Amygdala (tissue), 56 donors: ENCODE measurements at regions not wholly inside any gene's neighbourhood (a gene's known extent, or its start where the extent isn't known, plus 50 kb on each side); places are given as distances from the start of the nearest gene placed in this dataset.

Experiments used
- DNase-seq, 56 donors: peaks; one replicate each; lab custom pipeline; 2025; lab: John Stamatoyannopoulos, UW

DNA sequence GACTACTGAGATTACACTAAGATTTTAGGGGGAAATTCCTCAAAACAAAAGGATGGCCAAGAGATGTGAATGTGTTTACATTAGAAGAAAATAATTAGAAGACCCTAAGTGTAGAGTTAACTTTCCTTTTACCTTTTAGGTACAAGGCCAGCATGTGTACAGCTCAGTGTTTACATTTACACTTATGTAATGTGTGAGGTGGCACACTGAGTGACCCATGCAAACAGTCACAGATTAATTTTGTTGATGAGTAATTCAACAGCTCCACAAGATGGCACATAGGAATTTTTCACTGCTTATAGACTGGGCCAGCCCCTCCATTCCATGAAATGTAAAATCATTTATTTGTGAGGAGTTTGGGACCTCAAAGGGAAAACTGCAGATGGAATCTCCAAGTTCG is 90.1 kb upstream of the SLC12A2 start:
- no peak for DNase-seq

DNA sequence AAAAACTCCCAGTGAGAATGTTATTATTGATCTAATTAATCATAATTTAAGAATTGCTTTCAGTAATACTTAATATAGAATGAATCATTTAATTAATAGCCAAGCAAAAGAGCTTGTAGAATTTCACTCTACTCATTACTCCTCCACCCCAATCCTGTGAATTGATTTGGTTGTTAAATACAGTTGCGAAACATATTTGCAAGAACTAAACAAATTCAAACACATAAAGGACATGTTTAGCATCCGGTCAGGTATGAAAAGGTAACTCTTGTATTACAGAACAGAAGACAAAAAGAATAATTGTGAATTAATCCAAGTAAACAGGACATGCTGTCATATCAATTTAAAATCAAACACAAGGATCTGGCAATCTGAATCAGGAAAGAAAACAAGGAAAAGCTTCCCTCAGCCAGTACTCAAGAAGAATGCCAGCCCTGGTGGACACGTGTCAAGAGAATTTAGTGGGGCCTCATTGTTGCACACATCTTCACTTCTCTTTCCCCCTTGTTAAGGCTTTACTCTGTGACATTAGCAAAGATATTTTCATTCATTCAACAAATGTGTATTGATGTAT is 89.4 kb upstream of the SLC12A2 start:
- DNase-seq: no peak

DNA sequence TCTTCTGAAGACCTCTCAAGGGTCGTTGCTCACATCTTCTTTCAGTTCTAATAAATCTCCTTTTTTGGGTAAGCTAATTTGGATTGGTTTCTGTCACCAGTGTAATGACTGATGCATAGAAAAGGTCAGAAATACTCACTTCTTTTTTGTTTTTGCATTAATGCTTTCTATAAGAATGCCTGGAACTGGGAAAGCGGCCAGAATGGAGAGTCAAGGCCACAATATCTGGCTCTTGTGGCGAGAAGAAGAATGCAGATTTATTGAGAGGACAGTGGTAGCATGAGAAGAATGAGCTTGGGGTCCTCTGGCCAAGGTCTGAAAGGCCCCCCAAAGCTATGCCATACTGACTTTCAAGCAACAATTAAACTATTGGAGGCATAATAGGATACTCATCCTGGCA is 88.0 kb upstream of the SLC12A2 start:
- DNase-seq: no peak

DNA sequence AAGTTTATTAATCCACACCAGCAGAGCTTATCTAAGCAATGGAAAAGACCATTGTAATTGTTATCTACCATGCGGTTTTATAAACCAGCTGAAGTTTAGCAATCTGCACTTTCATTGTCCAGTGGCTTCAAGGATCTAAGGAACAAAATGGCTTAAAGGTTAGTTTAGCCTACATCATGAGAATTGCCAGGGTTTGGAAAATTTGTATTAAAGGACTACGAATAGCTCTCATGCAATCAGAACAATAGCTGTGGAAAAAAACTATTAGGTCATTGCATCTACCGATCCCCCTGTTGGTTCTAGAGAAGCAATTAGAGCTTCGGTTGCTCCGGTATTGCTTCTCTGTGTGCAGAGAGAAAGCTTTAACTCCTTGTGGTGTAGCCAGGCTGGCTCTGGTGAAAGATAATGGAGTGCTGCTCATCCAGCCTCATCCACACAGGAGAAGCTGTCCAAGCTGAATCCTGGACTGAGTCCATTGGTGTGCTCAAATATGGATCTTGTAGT is 86.3 kb upstream of the SLC12A2 start:
- peak in 2 of 56 donors; percentile 10 to 11 for DNase-seq

DNA sequence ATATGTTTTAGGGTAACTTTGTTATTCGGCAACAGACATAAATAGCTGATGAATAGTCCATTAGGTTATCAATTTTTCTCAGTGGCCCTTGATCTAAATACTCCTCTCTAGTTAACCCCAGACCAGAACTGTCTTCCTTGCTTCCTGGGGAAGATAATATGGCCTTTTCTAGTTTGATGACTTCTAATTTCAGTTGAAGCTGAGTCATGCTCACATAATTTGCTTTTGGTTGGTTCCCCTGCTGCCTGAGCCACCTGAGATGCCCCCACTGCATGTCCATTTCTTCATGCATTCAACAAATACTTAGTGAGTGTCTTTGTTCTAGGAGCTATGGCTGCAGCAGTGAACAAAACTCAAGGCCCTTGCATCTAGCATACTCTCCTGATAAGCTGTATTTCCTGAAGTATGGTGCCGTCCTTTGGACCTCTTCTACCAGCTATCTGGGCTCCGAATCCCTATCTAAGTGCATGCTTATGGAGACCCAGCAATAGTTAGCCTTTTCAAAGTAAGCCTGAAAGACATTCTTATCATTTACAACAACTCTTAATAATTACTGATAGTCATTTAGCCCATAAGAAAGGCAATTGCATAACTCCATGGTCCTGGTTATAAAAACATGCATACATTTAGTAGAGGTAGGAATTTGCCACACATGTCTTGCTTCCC is 84.5 kb upstream of the SLC12A2 start:
- DNase-seq: no peak

DNA sequence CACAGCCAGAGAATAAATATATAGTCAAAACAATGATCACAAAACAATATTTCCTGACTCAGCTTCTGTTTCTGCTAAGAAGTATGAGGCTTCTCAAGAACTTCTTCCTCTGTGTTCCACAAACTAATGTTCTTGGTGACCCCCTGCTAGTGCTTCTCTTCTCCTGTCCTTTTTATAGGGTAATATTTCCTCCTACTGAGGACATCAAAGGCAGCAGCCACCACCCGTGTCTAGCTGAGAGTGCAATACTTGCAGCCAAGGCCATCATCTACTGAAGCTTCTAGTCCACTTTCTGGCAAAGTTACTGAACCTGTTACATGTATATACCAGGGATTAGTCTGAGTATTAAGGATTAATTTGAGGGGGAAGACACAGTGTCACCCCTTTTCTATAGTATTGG is 83.7 kb upstream of the SLC12A2 start:
- DNase-seq: no peak

DNA sequence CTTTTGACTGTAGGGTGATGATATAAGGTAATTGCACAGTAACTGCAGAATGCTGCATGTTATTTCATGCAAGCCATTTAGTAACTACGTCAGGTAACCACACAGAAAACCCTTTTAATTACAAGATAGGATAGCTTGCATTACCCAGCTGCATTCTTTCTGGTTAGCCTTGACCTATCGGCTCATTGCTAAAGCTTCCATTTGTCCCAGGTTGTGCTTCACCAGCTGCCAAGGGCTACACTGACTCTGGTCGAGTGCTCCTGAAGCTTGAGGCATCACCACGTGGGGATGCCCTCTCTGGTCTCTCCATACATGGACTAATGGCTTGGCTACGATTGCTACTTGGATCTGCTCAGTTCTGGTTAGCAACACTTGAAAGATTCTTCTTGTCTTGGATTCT is 81.1 kb upstream of the SLC12A2 start:
- DNase-seq: no peak

DNA sequence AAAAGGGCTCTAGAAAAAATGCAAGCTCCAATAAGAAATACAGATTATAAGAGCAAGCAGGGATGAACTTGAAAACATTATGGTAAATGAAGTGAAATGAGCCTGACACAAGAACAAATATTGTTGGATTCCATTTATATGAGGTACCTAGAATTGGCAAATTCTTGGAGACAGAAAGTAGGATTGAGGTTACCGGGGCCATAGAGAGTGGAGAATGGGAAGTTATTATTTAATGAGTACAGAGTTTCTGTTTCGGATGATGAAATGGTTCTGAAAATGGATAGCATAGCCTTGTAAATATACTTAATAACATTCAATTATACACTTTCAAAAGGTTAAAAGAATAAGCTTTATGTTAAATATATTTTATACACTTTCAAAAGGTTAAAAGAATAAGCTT is 75.6 kb upstream of the SLC12A2 start:
- DNase-seq: no peak

DNA sequence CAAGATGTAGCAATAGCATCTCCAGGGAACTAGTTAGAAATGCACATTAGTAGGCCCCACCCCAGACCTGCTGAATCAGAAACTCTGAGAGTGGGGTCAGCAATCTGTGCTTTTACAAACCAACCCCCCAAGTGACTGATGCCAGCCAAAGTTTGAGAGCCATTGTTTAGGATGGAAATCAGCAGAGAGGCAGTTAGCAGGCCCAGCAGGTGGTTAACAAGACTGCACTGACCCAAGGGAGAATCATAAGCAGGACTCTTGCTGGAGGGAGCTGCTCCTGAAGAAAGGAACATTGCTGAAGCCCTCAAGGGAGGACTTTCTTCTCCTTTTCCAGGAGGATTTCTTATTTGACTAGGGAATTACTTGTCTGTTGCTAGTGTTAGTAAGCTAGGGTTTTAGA is 74.2 kb upstream of the SLC12A2 start:
- DNase-seq: no peak

DNA sequence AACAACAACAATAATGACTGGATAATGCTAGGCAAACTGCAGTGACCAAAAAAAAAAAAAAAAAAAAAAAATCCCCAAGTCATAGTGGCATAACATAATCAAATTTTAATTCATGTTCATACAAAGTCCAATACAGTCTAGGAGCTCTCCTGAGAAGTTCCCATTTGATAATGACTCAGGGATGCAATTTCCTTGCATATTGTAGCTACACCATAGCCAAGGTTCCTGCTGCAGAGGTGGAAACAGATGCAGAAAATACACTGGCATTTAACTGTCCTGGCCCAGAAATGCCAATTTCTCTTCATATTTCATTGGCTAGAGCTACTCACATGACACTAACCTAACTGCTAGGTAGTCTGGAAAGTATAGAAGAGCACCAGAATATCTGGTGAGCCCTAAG is 72.2 kb upstream of the SLC12A2 start:
- DNase-seq: no peak

DNA sequence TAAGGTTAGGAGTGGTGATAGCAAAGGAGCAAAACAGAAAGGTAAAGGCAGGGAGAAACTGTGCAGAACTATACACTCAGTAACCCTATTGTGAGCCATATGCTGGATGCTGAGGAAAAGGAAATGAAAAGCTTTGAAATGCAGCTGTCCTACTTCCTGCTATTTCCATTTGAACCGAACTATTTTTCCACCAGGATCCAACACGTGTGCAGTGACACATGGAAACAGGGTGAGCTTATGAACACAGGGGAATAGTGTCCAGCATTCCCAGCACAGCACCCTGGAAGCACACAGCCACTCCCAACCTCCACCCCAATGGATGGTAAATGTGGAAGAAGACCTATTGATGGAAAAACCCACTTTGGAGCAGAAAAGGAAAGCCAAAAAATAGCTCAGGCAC is 69.0 kb upstream of the SLC12A2 start:
- DNase-seq: no peak

DNA sequence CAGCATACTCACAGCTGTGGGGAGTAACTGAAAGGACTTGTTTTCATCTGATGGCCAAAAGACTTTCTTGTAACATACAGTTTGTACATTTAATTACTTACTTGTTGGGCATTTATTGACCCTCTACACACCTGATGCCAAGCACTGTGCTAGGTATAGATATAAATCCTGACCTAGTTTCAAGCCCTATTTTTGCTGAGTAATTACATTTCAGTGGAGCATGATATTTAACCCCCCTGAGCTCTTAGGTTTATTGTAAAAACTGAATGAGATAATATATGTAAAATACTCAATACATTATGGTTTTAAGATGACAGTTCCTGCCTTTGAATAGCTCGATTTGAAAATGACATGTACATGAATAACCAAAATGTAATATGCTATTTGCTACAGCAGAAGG is 68.1 kb upstream of the SLC12A2 start:
- DNase-seq: no peak

DNA sequence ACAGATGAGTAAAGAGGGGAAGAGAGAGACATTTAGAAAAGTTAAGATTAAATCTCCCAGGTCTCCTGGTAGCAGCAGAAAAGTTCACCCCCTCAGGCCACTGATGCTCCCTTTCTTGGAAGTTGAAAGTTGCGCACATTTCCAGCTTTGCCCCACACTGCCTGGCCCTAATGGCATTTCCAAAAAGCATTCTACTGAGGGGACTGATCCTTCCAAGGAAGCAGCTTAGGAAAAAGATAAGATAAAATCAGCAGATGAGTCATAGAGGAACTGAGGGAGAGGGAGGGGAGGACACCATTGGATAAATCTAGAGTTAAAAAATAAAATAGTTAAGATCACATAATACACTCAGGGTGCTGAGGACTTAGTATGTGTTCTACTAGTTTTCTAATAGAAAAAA is 67.6 kb upstream of the SLC12A2 start:
- DNase-seq: no peak

DNA sequence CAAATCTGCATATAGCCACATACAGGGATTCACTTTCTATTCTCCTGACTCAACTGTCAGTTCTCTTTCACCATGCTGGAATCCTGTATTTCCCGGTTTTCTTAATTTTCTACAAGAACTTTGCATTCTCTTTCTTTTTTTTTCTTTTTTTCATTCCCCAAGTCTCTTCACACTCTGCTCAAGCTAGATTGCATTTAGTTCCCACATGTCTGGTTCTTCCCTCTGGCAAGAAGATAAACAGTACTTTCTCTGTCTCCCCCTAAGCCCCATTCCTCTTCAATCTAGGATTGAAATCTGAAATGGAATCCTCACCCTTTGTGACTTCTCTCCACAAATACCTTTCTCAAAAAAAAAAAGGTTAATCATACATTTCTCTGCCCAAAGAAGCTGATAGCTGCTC is 64.2 kb upstream of the SLC12A2 start:
- no peak for DNase-seq

DNA sequence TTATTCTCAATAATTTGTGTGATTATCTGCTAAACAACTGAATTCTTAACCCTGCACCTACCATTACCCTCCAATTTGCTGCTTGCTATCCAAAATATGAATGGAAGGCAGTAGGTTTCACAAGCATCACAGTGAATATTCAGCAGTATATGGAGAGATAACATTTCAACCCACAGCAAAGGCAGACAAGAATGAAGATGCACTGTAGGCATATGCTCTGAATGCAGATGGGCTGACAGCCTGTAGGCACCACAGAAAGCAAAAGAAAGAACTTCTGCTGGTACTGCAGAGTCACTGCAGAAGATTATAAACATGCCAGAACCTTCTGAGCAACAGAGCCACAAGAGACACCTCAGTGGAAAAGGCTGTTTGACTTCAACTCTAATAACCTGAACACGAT is 63.6 kb upstream of the SLC12A2 start:
- no peak for DNase-seq

DNA sequence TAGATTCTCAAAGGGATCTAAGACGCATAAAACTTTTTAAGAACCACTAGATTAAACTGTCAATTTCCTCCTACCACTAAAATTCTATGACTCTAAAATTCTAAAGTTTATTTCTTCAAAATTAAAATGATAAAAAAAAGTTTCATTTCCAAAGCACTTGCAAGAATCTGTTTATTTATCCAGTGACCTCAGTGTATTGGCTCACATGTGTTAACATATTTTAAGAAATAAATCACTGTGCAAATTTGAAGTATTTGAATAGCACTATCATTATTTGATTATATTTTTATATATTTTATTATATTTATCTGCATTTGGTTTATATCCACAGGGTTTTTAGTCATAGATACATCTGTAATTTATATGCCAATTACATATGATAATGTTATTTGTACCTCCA is 62.2 kb upstream of the SLC12A2 start:
- no peak for DNase-seq
